GM21723 (cell line): ENCODE measurements at regions not wholly inside any gene's neighbourhood (a gene's known extent, or its start where the extent isn't known, plus 50 kb on each side); places are given as distances from the start of the nearest gene placed in this dataset.
"Not testable (repeated sequence)": the region's sequence is repeated elsewhere in the genome, so short reads cannot be mapped to it uniquely, and the experiment has no call there.

Experiments
- ATAC-seq: cut with Tn5 transposase; IDR thresholded peaks from one replicate; pipeline ENCODE4 v1.9.1; 2021; ENCODE audit warnings: mild to moderate bottlenecking, moderate library complexity; ENCODE audit not compliant: unreplicated experiment

- no peak for ATAC-seq
Observed at GRCh38 chr14:56996721-56997399, 186.6 kb upstream of the OTX2 start.

- no peak for ATAC-seq
Observed at GRCh38 chr14:56995010-56995409, 184.7 kb upstream of the OTX2 start.

- ATAC-seq = no peak
Observed at GRCh38 chr14:56992332-56992820, 182.1 kb upstream of the OTX2 start.

DNA sequence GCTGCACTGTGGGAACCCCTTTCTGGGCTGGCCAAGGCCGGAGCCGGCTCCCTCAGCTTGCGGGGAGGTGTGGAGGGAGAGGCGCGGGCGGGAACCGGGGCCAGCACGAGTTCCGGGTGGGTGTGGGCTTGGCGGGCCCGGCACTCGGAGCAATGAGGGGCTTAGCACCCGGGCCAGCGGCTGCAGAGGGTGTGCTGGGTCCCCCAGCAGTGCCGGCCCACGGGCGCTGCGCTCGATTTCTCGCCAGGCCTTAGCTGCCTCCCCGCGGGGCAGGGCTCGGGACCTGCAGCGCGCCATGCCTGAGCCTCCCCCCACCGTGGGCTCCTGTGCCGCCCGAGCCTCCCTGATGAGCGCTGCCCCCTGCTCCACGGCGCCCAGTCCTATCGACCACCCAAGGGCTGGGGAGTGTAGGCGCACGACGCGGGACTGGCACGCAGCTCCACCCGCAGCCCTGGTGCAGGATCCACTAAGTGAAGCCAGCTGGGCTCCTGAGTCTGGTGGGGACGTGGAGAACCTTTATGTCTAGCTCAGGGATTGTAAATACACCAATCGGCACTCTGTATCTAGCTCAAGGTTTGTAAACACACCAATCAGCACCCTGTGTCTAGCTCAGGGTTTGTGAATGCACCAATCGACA is 180.8 kb upstream of the OTX2 start:
- ATAC-seq = not testable (repeated sequence)

DNA sequence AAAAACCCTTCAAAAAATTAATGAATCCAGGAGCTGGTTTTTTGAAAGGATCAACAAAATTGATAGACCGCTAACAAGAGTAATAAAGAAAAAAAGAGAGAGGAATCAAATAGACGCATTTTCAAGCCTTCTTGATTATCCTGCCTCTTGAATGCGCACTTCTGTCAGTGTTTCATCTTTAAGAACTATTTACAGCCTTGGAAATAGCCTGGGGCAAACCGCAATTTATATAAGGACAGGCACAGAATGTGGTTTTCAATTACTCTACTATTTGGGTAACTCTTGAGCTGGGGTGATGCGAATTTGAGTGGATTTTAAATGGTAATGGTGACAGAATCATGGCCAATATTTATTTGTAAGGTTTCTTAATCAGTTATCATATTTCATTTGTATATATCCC is 179.1 kb upstream of the OTX2 start:
- no peak for ATAC-seq

DNA sequence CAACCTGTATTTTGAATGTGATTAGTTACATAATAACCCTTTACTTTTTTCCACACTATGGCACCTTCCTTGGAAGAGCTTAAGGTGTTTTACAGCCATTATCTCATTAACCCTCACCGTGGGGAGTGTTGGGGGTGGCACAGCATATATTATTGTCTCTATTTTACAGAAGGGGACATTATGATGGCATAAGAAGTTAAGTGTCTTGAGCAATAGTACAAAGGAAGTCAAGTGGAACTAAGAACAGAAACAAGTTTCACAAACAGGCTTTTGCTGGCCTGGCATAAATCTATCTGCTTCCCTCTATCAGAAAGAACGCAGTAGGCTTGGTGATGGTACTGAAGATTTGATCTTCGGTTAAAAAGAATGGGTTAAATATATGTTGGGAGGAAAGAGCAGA is 169.7 kb upstream of the OTX2 start:
- no peak for ATAC-seq

- no peak for ATAC-seq
Observed at GRCh38 chr14:56976211-56976610, 165.9 kb upstream of the OTX2 start.

DNA sequence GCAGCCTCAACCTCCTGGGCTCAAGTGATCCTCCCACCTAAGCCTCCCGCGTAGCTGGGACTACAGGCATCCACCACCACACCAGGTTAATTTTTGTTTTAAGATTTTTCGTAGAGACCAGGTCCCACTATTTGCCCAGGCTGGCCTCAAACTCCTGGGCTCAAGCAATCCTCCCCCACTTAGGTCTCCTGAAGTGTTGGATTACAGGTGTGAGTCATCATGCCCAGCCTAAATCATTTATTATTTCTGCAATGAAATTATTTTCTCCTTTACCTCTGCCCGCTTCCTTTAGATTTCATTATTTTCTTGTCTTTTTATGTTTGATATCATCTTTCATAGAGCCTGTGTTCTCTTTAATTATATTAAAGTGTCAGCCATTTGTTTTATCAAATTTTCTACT is 165.2 kb upstream of the OTX2 start:
- ATAC-seq = no peak

GRCh38 chr14:56972948-56973347 is 162.7 kb upstream of the OTX2 start:
- ATAC-seq = no peak

DNA sequence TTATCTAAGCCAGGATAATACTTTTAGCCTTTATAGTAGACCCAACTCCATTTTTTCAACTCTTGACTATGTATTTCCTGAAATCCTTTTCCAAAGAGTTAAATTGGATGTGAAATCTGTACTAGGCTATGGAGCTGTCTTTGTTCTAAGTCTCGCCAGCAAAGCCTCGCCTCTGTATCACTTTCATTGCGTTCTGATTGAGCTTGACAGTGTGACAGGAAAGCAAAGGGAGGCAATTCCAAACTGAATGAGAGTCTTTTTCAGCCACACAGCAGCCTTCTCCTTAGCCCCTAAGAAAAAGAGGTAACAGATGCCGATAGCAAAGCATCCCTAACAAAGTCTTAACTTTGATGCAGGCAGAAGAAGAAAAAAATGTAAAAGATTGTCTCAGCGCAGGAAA is 154.6 kb upstream of the OTX2 start:
- ATAC-seq = no peak

DNA sequence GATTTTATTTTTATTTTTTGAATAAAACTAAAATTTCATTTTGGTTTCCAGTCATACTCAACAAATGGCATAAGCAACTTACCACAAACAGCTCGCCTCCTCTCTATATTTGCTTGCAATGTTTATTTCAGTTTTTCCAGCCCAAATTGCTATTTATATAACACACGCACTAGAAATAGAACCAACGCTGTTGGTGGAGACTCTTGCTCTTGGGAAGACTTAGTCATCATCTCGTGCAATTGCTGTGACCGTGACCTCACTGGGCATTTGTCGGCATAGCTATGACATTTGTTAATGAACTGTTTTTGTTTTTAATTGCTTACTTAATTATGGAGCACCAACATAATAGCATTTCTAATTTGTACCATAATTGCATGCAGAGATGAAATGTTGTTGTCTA is 153.1 kb upstream of the OTX2 start:
- no peak for ATAC-seq

- no peak for ATAC-seq
Observed at GRCh38 chr14:56962444-56963080, 152.3 kb upstream of the OTX2 start.

DNA sequence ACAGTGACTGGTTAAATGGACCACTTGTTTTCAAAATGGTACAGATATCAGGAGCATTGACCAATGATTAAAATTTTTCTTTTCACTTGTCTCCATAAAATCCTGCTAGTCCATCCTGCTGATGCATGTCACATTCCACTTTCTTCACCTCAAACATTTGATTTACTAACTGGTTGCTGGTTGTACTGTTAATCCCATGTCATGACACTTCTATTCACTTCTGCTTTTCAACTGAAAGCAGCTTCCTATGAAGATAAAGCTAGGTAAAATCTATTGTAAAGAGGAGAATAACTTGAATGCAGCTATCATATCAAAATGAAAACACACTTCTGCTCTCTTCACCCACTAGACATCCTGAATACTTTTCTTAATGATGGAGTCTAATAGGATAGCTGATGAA is 149.6 kb upstream of the OTX2 start:
- ATAC-seq = no peak

DNA sequence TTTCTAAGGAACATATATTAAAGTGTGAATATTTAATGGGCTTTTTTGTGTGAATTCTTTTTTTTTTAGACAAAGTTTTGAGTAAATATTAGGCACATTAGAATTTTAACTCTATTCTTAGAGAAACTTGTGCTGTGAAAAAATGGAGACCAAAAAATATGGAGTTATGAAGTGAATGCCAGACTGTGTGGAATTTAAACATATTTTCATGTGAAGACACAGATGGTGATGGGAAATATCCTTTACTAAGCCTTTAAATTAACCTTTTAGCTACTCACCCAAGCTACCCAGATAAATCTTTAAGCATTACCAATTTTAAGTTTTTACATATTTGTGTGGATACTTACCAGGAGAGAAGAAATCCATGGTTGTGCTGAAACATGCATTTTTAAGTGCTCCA is 148.8 kb upstream of the OTX2 start:
- ATAC-seq = no peak

DNA sequence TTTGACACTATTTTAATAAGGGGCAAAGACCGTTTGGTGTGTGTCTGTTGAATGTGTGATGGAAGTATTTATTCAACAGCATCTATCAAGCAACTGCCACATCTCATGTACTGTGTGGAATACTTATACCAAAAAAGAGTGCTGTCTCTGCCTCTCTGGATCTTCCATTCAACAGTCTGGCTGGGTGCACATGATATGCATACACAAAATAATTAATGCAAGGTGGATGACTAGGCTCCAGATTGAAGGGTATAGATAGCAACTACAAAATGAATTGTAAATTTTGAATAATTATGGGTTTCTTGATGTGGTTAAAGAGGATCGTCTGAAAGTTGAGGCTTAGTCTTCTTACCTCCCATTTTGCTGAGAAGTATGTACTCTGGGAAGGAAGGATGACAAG is 145.9 kb upstream of the OTX2 start:
- no peak for ATAC-seq

GRCh38 chr14:56955745-56956144 is 145.5 kb upstream of the OTX2 start:
- no peak for ATAC-seq

- no peak for ATAC-seq
Observed at GRCh38 chr14:56953884-56954283, 143.6 kb upstream of the OTX2 start.

GRCh38 chr14:56952766-56953473 is 142.6 kb upstream of the OTX2 start:
- ATAC-seq = no peak

DNA sequence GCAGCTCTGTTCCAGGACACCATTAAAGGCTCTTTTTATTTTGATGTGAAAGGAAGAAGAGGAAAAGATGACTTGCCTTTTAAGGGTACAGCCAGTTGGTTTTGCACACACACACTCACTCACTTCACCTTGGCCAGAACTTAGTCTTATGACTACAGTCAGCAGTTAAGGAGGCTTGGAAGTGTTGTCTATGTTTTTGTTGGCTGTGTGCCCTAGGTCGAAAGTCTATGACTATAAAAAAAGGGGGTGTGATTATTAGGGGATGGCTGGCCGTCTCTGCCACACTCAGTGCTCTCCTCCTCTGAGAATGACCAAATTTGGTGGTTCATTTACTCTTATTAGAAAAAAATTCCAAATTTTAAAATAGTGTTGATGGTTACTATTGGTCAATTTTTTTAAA is 139.5 kb upstream of the OTX2 start:
- no peak for ATAC-seq

- ATAC-seq = no peak
Observed at GRCh38 chr14:56945291-56945690, 135.0 kb upstream of the OTX2 start.

DNA sequence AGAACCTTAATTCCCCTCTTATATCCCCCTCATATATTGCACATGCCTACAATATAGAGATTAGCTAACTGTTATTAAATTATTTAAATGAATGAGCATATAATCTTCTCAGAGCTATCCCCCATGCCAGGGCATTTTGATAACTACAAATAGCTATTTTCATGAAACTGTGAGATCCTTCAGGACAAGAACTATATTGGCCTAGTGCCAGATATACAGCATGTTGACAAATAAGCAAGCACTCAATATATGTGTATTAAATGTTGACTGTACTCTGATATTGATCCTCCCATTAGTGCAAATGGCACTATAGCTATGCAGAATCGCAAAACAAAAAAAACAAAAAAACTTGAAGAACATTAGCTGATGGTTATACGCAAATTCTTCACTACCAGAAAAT is 134.1 kb upstream of the OTX2 start:
- ATAC-seq = no peak

GRCh38 chr14:56933446-56933845 is 123.2 kb upstream of the OTX2 start:
- no peak for ATAC-seq
